ENCODE measurements at regions not wholly inside any gene's neighbourhood (a gene's known extent, or its start where the extent isn't known, plus 50 kb on each side); places are given as distances from the start of the nearest gene placed in this dataset.
A peak's percentile ranks its signal among the peaks of the same experiment; 100 is the strongest.

- no peak for DNase-seq (ENCODE audit: low spot score)
Measured at GRCh38 chr10:78785991-78786390, 282.8 kb upstream of the ZMIZ1 start.

GRCh38 chr10:78787125-78787524, 281.6 kb upstream of the ZMIZ1 start:
- DNase-seq (ENCODE audit: low spot score) = no peak

- DNase-seq (ENCODE audit: low spot score) = no peak
Measured at GRCh38 chr10:78794736-78795455, 273.9 kb upstream of the ZMIZ1 start.

GRCh38 chr10:78798976-78799730, 269.6 kb upstream of the ZMIZ1 start:
- DNase-seq (ENCODE audit: low spot score) = no peak

GRCh38 chr10:78800006-78800405, 268.8 kb upstream of the ZMIZ1 start:
- no peak for DNase-seq (ENCODE audit: low spot score)

- DNase-seq (ENCODE audit: low spot score) = no peak
Measured at GRCh38 chr10:78800535-78801320, 268.0 kb upstream of the ZMIZ1 start.

GRCh38 chr10:78802431-78802830, 266.3 kb upstream of the ZMIZ1 start:
- no peak for DNase-seq (ENCODE audit: low spot score)

GRCh38 chr10:78802866-78803265, 265.9 kb upstream of the ZMIZ1 start:
- DNase-seq (ENCODE audit: low spot score) = no peak

- no peak for DNase-seq (ENCODE audit: low spot score)
Measured at GRCh38 chr10:78803710-78804109, 265.1 kb upstream of the ZMIZ1 start.

- DNase-seq (ENCODE audit: low spot score) = no peak
Measured at GRCh38 chr10:78804411-78805032, 264.2 kb upstream of the ZMIZ1 start.

GRCh38 chr10:78805176-78805575, 263.6 kb upstream of the ZMIZ1 start:
- peak; percentile 94 for DNase-seq (ENCODE audit: low spot score)

GRCh38 chr10:78806681-78807221, 262.0 kb upstream of the ZMIZ1 start:
- no peak for DNase-seq (ENCODE audit: low spot score)

GRCh38 chr10:78807504-78808203, 261.1 kb upstream of the ZMIZ1 start:
- no peak for DNase-seq (ENCODE audit: low spot score)

GRCh38 chr10:78808286-78808685, 260.5 kb upstream of the ZMIZ1 start:
- no peak for DNase-seq (ENCODE audit: low spot score)

GRCh38 chr10:78808736-78809367, 259.9 kb upstream of the ZMIZ1 start:
- no peak for DNase-seq (ENCODE audit: low spot score)

- DNase-seq (ENCODE audit: low spot score) = no peak
Measured at GRCh38 chr10:78811174-78811573, 257.6 kb upstream of the ZMIZ1 start.

- no peak for DNase-seq (ENCODE audit: low spot score)
Measured at GRCh38 chr10:78812571-78813318, 256.0 kb upstream of the ZMIZ1 start.

GRCh38 chr10:78813526-78813925, 255.2 kb upstream of the ZMIZ1 start:
- no peak for DNase-seq (ENCODE audit: low spot score)

GRCh38 chr10:78813998-78814399, 254.8 kb upstream of the ZMIZ1 start:
- no peak for DNase-seq (ENCODE audit: low spot score)

GRCh38 chr10:78814407-78814806, 254.4 kb upstream of the ZMIZ1 start:
- DNase-seq (ENCODE audit: low spot score) = no peak

Data from A172 (cell line).